ENCODE measurements at regions not wholly inside any gene's neighbourhood (a gene's known extent, or its start where the extent isn't known, plus 50 kb on each side); places are given as distances from the start of the nearest gene placed in this dataset.
"Not testable (repeated sequence)": the region's sequence is repeated elsewhere in the genome, so short reads cannot be mapped to it uniquely, and the experiment has no call there.

DNA sequence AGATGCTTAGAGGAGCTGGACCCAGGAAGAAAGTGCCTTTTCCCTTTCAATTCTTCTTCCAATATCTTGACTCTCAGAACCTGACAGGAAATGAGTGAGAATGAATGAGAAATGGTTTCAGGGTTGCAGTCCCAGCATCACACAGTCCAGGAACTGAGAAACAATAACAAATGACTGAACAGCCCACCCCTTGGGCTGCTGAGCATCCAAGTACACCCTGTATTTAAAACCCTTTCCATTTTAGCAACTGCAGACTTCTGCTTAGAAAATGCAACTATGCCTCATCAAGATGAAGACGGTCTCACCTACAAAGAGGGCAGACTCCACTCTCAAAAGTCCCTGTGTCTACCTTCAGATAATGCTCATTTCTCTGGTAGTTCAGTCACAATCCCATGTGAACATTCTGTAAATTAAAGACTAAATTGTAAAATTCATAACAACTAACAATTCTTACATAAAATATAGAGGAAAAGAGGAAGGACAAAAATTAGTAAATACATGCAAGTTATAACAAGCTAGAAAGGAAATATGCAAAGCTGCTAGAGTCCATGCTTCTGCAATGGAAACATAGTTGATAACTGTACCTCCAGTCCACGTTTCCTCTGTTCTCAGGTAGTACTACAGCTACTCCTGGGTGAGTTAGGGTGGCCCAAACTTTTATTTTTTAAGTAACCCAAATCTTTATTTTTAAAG lies 316.5 kb downstream of the ICE1 start:
- no peak for DNase-seq (ENCODE audit: low spot score)

DNA sequence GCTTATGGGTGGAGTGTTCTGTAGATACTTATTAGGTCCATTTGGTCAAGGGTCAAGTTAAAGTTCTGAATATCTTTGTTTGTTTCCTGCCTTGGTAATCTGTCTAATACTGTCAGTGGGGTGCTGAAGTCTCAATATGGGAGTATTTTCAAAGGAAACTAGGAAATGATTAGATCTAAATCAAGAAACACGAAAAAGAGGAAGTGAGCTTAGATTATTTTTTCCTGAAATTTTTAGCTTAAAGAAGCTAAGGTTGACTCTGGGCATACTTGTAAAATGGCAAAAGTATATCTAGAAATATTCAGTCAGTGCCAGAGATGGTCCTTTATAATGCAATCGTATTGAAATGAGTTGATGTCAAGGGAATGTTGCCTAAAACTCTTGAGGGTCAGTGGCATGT lies 313.5 kb downstream of the ICE1 start:
- DNase-seq (ENCODE audit: low spot score), result no peak

DNA sequence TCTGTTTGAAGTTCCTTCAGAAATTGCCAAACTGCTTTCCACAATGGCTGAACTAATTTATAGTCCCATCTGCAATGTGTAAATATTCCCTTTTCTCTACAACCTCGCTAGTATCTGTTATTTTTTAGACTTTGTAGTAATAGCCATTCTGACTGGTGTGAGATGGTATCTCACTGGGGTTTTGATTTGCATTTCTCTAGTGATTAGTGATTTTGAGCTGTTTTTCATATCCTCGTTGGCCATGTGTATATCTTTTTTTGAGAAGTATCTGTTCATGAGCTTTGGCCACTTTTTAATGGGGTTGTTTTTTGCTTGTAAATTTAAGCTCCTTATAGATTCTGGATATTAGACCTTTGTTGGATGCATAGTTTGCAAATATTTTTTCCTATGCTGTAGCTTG lies 310.6 kb downstream of the ICE1 start:
- not testable (repeated sequence) for DNase-seq (ENCODE audit: low spot score)

DNA sequence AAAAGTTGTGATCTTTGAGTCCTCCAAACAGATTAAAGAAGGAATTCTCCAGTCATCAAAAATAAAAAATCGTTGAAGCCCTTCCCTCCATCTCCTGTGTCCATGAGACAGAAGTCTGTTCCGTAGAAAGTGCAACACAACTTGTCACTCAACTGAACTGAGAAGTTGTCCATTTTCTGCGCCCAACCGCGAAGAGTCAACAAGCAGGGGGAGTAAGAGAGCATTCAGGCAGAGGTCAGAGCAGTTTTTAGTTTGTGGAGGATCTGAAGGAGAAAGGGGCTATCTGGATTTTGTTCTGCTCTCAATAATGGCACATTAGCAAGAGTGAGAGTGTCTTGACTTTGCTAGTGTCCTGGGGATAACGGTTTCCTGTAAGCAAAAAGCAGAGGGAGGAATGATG lies 303.9 kb downstream of the ICE1 start:
- no peak for DNase-seq (ENCODE audit: low spot score)

DNA sequence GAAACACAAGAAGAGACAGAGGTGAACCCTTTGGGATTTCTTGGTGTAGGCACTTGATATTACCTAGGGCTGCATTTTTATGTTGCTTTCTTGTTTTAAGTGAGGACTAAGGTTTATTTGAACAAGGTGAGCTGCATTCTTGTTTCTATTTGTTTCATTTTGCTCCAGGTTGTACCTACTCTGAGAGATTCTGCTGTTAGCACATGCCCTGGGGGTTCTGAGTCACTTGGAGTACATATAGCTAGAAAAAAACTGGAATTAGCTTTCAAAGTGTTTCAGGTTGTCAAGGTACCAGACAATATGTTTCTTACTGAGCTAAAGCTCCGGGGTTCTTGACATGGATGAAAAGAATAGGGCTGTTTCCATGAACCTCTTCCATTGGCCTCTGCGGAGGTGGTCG lies 299.4 kb downstream of the ICE1 start:
- no peak for DNase-seq (ENCODE audit: low spot score)

DNA sequence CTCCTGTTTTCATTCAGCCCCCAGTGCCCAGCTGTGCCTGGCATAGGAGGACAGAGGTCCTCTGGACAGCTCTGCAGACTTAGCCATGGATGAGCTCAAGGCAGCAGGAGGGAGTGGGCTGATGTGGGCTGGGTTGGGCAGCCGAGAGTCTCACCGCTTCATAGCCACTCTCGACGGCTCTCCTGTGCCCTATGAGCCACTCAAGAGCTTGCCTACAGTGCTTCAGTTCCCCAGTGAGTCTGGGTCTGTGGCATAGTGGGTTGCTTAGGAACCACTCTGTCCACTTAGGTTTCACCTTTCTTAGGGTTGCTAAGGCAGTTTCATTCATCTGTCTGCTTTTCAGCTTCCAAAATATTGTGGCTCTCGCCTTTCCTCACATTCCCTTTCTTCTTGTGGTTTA lies 296.8 kb downstream of the ICE1 start:
- DNase-seq (ENCODE audit: low spot score), result no peak

DNA sequence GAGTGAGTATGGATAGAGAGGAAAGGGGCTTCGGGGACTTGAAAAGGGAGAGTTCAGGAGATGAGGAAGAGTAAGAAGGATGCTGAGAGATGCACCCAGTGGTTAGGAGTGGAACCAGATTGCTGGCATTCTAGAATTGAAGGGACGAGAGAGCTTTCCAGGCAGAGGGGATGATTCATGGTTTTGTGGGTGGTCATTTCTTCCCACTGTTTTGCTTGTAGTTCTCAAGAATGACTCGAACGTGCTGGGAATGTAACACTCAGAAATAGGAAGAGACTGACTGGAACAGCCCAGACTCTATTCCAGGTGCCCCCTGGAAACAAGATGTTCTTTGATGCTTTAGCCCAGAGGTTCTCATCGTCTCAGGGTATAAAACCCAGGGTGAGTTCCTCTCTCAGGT lies 294.2 kb downstream of the ICE1 start:
- no peak for DNase-seq (ENCODE audit: low spot score)

DNA sequence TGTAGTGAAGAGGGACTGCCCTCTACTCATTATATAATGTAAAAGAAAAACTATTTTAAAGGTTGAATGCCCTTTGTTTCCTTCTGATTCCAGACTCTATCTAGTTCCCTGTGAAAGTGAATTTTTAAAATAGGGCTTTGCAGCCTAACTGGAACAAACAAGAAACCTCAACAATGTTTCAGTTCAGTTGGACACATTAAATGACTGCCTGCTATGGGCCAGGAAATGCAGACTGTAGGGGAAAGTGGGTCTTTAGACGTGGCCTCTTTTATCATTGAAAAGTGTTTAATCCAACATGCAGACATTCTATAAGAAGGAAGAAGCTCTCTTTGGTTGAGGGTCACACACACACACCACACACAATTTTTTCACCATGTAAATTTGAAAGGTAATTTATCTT lies 289.1 kb downstream of the ICE1 start:
- no peak for DNase-seq (ENCODE audit: low spot score)

DNA sequence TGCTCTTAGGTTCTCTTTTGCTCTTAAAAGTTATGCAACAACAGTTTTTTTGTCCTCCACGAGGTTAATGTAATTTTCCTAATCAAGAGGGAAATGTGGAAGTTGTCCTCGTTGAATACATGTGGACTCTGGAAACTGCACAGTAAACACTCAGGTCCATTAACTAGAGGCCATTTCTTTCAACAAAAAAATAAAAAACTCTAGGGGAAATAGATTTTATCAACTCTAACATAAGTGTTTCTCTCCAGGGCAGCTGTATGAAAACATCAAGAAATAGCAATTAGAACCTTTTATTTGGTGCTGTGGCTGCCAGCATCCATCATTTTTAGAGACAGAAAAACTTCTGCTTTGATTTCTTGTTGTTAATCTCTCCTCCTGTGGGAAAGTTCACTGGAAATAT lies 288.6 kb downstream of the ICE1 start:
- DNase-seq (ENCODE audit: low spot score), result no peak

DNA sequence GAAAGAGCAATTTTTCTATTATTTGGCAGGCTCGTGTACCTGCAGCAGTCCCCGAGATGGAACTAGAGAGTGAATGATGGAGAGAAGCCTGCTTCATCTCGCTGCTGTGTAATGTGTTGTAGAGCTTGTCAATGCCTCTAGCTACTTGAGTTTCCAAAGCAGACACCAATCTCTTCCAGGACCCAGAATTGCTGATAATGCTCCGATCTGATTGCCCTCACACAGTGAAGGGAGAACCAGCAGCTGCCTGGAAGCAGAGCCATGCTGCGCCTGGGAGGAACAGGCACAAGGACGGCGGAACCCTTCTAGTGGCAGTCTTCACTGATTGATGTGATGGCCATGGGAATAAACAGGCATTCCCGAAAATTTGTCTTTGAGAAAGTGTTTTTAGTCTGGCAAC lies 288.0 kb downstream of the ICE1 start:
- no peak for DNase-seq (ENCODE audit: low spot score)

DNA sequence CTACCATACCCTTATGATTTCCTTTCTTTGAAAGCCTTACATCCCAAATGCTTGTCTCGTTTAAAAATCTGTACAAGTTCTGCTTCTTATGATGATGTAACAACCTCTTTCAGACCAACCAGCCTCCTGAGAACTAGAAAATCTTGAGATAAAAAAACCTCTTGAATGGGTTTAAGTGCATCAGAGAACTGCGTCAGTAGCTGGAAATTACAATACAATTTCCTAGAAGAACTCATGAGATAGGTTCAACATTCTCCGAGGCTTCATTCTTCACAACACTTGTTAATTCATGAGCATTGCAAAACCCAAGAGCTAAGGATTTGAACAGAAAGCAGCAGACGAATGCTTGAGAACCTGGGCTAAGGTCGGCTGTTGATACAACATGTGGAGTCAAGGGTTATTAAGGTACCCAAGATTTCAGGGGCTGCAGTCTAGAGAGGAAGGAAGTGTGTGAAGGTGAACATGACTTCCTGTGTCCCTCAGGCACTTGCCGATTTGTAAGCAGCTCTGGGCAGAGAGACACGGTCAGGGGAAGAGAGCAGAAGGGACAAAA lies 286.0 kb downstream of the ICE1 start:
- DNase-seq (ENCODE audit: low spot score), result no peak

DNA sequence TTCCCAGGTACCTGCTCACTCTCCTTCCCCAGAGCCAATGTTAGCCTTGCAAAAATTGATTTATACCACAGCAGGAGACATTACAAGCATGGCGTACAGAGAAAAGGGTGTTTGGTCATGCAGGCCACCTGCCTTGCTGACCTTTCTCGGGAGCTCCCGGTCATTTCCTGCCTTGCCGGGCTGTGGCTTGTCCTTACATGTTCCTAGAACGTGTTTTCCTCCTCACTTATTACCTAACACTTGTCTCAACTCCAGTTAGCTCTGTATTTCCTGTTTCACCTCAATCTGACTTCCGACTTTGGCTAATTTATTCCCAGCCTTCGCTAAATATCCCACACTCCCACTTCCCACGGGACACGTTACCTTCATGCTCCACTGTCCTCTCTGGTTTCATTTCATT lies 282.5 kb downstream of the ICE1 start:
- no peak for DNase-seq (ENCODE audit: low spot score)

DNA sequence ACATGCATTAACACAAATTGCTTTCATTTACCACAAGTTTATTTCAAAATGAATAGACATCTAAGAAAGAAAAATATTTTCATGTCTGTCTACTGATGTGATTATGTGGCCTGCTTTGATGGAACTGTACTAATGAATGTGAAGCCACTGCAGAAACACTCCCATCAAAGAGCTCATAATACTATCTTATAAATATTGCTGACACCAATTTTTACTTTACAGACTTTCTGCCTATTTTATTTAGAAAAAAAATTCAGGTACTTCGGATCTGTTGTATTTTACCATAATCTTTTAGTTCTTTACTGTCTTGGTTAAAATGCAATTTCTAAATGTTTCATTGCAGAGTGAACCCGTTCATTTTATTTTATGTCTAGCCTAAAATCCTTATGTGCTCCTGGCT lies 281.9 kb downstream of the ICE1 start:
- no peak for DNase-seq (ENCODE audit: low spot score)

DNA sequence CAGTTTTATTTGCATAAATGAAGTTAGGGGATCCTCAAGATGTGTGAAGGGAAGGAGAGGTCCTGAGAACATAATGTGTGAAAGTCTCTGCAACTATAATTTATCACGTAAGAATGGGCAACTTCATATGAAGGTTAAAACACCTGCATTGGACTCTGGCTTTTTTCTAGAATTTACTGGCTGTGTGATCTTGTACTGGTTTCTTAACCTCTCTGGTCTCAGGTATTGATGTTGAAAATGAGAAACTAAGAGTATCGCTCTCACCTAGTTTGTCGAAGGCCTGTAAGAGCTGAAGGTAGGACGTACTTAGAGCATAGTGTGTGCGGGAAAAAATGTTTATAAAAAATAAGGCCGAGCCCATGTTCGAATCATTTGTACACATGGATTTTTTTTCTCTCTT lies 280.5 kb downstream of the ICE1 start:
- DNase-seq (ENCODE audit: low spot score), result no peak

DNA sequence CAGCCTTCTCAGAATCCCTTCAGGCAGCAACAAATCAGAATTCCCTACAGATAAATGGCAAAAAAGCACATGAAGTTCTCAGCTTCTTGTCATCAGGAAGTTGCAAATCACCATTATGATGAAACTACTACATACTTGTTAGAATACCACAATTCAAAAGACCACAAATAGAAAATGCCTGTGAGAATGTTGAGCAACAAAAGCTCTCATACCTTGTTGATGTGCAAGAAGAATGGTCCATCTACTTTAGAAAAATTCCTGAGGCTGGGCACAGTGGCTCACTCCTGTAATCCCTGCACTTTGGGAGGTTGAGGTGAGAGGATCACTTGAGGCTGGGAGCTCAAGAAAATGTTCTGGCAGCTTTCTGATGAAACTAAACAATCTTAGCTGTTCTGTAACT lies 278.1 kb downstream of the ICE1 start:
- no peak for DNase-seq (ENCODE audit: low spot score)

DNA sequence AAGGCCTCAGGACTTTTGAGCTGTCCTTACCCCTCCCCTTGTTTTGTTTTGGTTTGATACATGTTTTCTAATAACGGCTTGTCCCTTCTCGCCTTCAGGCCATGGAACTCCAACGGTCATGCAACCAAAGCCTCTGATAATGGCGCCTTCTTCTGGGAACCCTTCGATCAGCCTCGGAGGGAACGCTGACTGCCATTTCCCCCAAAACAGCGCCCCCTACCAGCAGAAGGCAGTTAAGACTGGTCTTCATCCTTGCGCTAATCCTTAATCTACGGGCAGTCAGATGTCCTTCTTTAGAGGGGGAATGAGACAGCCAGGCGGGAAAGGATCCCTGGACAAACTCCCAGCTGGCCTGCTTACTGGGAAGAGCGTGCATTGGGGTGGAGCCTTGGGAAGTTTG lies 276.6 kb downstream of the ICE1 start:
- no peak for DNase-seq (ENCODE audit: low spot score)

DNA sequence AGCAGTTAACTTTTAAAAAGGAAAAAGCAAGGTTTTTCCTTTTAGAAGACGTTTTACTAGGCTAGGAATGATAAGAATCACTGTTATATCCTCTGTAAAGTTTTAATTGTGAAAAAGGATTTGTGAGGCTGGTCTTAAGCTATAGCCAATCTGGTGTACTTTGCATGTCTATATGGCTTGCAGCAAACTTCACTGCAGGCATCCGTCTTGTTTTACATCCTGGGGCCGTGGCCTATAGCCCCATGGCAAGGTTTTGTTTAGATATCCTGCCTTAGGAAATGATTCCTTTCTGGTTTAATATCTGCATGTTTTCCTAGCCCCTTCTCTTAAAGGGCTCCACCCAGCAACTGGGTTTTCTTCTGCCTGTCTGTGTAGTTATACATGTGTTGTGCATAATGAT lies 272.8 kb downstream of the ICE1 start:
- DNase-seq (ENCODE audit: low spot score), result no peak

DNA sequence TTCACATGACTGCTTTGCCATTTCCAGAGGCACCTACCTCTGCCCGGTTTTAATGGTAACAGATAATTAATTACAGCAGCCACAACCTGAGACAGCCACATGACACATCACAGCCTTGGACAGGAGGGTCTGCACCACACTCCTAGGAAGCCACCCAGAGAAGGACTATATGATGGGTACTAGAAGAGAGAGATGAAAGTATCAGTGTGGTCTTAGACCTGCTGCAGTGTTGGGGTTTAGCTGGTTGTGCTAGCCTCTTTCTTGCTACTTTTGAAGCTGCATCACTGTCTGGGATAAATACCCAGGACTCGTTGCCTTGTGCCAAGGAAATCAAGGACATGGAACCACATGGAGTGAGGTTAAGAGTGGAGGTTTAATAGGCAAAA lies 266.4 kb downstream of the ICE1 start:
- no peak for DNase-seq (ENCODE audit: low spot score)

DNA sequence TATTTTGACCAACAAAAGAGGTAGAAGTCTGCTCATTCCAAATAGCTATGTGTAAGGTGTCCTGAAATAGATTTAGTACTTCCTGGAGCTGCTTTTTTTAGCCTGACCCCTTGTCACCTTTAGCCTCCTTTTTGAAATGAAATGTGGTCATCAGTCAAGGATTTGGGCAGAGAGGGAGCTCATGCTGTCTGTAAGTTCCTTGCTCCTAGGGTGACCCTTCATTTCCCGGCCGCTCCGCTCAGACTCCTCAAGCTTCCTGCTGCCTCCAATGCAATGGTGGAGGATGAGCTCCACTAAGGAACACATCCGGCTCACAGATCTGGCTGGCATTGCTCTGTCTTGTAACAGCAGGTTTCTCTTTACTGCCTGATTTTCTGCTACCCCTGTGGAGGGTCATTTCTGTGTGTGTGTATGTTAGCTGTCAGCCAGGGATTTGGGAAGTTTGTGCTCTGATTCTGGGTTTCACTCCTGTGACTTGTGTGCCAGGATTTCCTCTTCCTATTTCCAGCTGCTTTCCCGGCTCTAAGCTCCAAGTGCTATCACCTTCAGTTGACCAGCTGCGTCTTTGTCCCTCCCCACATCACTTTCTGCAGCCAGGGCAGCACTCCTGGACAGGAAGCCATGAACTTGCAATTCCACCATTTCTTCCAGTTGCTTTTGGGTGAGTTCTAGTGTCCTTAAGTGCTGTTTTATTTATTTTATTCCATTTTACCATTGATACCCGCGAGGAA lies 265.9 kb downstream of the ICE1 start:
- no peak for DNase-seq (ENCODE audit: low spot score)

DNA sequence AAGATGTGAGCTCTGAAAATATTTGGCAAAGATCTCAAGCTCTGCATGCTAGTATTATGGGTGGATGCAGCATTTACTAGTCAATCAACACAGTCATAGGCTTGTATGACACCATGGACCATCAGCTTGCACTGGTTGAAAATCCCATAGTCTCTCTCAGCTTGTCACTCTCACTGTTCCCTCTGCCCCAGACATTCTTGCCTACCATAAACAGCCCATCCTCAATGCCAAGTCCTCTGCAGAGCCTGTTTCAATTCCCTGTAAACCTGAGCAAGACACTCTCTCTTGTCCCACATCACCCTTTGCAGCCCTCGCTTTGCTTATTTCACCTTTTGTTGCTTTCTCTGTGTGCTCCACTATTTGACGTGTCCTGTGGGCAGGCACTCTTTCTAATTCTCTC lies 264.6 kb downstream of the ICE1 start:
- no peak for DNase-seq (ENCODE audit: low spot score)

DNA sequence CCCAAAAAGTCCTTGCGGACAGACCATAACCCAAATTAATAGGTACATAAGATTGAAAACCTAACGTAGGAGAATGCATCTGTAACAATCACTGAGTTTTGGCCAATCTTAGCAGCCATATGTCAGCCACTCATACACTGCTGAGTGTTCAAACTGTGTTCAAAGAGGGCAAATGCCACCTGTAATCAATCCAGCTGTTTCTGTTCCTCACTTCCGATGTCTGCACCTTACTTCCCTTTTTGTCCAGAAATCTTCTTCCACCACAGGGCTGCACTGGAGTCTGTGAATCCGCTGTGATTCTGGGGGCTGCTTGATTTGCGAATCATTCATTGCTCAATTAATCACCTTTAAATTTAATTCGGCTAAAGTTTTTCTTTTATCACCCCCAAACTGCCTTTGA lies 263.9 kb downstream of the ICE1 start:
- DNase-seq (ENCODE audit: low spot score), result no peak

DNA sequence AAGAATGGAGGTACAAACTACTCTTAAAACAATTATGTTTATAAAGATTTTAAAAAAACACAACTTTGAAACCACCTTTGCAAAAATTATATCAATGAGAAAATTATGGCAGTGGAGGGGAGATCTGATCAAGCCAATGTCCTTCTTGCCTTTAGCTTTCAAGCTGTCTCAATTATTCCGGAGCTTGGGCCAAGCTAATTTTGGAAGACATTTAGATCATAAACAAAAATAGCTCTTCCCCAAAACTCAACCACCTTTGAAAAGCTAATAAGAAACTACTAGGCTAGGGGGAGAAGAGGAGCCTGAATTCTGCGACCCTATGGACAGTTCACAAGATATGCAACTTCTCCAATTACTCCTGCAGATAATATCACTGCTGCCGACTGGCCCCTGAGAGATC lies 263.3 kb downstream of the ICE1 start:
- no peak for DNase-seq (ENCODE audit: low spot score)

DNA sequence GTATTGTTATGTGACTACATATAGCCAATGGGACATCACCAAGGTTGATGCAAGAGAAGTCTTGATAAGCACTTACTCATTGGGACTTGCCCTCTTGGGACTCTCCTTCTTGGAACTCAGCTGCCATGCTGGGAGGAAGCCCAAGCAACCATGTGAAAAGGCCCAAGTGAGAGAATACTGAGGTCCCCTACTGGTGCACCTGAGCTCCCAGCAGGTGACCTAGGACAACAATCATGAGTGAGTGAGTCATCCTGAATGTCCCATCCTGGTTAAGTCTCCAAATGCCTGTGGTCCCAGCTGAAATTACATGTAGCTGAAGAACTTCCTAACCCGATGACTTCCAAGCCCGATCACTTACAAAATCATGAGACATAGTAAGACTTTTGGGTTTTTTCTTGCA lies 260.7 kb downstream of the ICE1 start:
- DNase-seq (ENCODE audit: low spot score), result no peak

DNA sequence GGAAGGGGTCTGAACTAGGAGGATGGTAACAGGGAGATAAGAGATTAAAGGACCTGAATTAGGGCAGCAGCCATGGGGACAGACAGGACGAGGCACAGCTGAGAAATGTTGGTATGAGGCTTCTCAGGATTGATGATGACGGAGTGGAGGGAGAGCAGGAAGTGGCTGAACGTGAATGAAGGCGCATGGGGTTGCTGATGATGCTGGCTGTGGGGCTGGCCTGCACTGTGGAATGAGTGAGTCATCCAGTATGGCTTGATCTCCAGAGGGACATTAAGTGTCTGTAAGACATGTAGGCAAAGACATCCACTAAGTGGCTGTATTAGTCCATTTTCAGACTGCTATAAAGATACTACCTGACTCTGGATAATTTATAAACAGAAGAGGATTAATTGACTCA lies 256.4 kb downstream of the ICE1 start:
- DNase-seq (ENCODE audit: low spot score), result no peak
